GM19351 (cell line): ENCODE measurements at regions not wholly inside any gene's neighbourhood (a gene's known extent, or its start where the extent isn't known, plus 50 kb on each side); places are given as distances from the start of the nearest gene placed in this dataset.

Experiments
- ATAC-seq: cut with Tn5 transposase; IDR thresholded peaks from one replicate; pipeline ENCODE4 v1.9.1; 2021; ENCODE audit warnings: mild to moderate bottlenecking, moderate library complexity; ENCODE audit not compliant: unreplicated experiment

DNA sequence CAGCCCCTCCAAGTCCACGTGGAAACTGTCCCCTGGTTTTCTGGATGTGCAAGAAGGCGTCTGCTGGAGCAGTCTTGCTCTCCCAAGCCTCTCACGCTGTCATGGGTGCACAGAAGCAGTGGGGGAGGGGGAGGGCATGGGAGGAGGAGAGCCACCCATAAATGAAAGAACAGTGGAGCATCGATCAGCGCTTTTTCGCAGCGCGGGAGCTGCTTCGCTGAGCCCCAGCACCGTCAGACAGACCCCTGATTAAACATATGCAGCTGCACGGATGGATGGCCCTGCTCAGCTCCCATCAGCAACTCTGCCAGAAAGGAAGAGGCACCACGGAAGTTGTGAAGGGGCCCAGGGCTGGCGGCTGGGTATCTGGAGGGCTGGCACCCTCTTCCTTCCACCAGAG is 264.9 kb downstream of the UQCRFS1 start:
- no peak for ATAC-seq

GRCh38 chr19:28943651-28944050 is 269.3 kb downstream of the UQCRFS1 start:
- ATAC-seq, result no peak

GRCh38 chr19:28941833-28942232 is 271.1 kb downstream of the UQCRFS1 start:
- ATAC-seq, result no peak

DNA sequence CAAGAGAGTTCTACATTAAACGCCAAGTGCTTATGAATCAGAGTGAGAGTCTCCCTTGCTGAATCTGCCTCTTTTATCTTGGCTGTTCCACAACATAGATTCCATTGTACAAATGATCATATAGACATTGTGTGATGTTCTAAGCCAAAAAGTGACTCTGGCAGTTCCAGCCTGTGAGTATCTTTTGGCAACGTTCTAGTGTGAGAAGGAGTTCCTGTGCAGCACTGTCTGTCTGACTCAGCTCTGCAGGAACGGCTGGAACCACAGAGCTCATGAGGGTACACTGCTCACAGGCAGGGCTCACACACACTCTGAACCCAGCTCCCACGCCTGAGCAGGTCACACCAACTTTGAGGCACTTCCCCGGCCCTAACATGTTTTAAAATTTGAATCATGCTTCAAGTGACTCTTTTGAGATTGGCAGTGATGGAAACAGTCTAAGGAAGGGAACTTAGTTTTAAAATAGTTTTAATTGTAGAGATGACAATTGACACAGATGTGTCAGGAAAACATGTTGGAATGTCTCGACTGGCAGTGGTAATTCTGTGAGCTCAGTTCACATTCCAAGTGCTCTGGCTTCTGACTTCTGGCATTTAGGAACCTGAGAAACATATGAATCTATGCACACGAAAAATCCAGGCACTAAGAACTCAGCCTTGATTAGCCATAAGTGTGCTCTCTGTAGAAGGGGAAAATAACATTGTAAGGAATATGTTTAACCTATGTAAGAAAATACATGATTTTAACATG is 272.0 kb downstream of the UQCRFS1 start:
- ATAC-seq, result no peak

DNA sequence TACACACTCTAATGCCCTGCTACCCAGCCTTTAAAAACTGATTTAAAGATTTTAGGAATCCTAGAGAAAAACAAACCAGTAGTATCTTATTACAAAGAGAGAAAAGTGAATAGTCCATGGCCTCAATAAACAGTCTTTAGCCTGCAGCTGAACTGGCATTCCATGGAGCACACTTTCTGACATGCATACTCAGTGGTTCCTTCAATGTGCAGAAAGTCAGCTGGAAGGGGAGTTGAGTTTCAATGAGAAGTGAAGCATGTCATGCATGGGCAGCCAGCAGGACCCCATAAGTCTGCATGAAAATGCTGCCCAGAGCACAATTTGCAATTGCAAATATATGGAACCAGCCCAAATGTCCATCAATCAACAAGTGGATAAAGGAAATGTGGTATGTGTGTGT is 273.7 kb downstream of the UQCRFS1 start:
- ATAC-seq, result no peak

GRCh38 chr19:28936001-28936400 is 276.9 kb downstream of the UQCRFS1 start:
- ATAC-seq, result no peak

- ATAC-seq, result no peak
Observed at GRCh38 chr19:28934631-28935030, 278.3 kb downstream of the UQCRFS1 start.

DNA sequence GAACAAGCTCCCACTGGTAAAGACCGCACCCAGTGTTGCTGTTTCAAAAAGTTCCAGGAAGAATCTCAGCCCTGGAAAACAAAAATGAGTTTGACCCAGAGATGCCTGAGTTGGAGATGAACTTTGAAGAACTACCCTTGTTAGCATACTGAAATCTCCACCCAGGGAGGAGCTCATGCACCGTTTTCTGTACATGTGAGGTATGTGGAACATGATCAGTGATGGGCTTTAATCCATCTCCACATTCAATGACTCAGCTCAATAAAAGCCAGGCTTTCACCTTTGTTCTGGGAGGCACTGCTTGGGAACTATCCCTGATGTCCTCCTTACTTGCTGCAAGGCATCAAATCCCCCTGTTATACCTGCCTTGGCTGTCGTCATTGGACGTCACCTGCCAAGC is 279.9 kb downstream of the UQCRFS1 start:
- ATAC-seq, result no peak

DNA sequence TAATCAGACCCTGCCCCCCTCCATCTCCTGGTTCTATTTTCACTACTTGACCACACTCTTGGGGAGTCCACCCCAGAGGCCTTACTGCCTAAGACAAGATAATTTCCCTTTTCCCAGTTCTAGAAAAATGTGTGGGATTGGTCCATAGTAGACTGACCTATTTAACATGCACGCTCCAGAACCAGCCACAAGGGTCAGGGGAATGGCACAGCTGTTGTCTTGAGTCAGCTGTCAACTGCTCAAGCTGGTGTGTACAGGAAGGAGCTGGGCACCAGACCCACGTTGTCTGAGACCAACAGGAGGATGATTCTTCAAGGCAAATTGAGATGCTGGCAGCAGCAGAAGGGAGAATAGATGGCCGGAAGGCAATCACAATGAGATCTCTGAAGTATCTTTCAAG is 280.5 kb downstream of the UQCRFS1 start:
- no peak for ATAC-seq

- ATAC-seq, result no peak
Observed at GRCh38 chr19:28929006-28929405, 283.9 kb downstream of the UQCRFS1 start.

DNA sequence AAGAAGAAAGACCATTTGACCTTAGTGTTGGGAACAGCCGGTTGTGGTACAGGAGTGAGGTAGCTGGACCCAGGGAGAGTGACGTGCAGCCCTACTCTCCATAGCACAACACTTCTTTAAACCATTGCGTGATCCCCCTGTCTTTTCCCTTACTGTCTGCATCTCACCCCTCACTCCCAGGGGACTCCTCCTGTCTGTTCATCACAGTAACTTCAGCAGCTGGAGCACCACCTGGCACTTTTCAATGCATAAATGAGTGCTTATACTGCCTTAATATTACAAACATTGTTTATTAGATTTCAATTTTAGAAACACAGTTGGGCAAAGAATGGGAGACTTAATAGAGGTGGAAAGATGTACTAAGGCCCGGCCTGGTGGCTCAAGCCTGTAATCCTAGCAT is 285.5 kb downstream of the UQCRFS1 start:
- ATAC-seq, result no peak

DNA sequence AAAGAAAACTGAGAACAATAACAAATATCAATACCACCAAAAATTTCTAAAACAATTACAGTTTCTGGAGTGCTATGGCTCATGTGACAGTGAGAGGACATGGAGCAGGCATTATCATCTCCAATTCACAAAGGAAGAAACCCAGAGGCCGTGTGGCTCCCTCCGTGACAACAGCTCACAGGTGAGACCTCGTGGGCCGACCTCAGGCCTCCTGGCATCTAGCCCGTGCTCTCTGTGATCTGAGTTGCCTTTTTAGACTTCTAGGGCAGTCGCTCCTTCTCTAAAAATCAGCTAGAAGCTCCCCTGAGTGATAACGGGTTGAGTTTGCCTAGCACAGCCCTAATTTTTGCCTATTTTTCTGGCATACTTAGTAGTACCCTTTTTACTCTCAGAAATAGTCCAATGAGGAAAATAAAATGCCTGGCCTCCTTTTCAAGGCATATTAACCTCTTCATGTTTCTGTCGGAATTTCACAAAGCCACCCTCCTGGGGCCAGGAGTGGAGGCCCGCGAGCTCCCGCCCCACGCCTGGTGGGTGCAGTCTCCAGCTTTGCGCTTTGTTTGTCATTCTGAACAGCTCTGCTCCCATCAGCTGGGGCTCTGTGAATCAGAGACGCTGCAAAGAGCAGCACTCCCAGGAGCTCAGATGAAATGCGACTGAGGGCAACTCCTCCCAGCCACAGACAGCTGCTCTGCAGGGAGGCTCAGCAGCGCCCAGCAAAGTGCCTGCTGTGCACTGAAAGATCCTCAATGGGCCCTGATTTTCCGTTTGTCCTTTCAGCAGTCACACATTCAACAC is 292.5 kb downstream of the UQCRFS1 start:
- ATAC-seq, result no peak

DNA sequence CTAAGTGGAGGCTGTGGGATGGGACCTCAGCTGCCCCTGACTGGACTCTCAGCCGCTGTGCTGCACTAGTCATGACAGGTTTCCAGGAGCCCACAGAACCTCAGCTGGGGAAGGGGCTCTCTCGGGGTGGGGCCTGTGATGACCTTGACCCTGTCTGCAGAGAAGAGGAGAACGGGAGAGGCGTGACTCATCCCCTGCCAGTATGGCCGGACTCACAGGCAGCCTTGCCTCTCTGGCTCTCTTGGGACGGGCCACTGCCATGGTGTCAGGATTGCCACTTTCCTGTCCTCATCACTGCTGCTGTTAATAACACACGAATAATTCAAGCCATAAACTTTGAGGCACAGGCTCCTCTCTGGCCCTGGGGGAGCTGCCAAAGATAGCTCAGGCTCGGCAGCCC is 295.3 kb downstream of the UQCRFS1 start:
- no peak for ATAC-seq

- ATAC-seq, result no peak
Observed at GRCh38 chr19:28915737-28916460, 297.1 kb downstream of the UQCRFS1 start.

GRCh38 chr19:28915202-28915601 is 297.7 kb downstream of the UQCRFS1 start:
- no peak for ATAC-seq

DNA sequence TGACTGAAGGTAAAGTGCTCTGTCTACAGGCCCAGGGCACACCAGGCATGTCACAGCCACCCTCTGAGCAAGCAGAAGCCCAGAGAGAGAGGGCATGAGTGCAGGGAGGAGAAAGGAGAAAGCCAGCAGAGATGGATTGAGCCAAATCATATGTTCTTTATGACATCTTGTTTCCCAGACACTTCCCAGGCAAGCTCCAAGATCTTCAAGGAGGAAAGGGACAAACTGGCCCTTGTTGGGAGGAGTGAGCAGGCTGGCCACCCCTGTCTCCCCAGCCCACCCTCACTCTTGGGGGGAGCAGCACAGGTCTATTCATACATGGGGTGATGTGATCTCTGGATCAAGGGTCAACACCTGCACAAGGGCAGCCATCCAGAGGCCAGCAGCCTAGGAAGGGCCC is 298.8 kb downstream of the UQCRFS1 start:
- no peak for ATAC-seq

- no peak for ATAC-seq
Observed at GRCh38 chr19:28913626-28914025, 299.3 kb downstream of the UQCRFS1 start.

- no peak for ATAC-seq
Observed at GRCh38 chr19:28908941-28909340, 304.0 kb downstream of the UQCRFS1 start.

DNA sequence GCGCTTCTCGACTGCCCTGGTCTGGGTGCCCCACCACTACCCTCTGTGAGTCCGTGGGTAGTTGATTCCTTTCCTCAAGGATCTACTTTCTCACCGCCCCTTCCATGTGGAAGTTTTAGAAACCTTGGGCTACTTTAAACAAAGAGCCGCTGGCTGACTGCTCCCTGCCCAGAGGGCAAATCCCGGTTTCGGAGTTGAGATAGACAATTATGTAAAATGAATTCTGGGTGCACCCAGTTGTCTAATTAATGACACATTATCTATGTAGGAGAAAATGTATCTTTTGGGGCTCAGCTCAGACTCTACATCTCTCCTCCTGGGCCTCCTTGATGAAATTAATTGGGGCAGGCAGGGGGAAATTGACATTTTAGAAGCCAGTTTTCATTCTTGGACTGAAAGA is 305.4 kb downstream of the UQCRFS1 start:
- ATAC-seq, result no peak

GRCh38 chr19:28905996-28906395 is 307.0 kb downstream of the UQCRFS1 start:
- no peak for ATAC-seq

GRCh38 chr19:28899703-28900102 is 313.2 kb downstream of the UQCRFS1 start:
- ATAC-seq, result no peak

- no peak for ATAC-seq
Observed at GRCh38 chr19:28898249-28898648, 314.7 kb downstream of the UQCRFS1 start.
